ENCODE measurements at regions not wholly inside any gene's neighbourhood (a gene's known extent, or its start where the extent isn't known, plus 50 kb on each side); places are given as distances from the start of the nearest gene placed in this dataset.

DNA sequence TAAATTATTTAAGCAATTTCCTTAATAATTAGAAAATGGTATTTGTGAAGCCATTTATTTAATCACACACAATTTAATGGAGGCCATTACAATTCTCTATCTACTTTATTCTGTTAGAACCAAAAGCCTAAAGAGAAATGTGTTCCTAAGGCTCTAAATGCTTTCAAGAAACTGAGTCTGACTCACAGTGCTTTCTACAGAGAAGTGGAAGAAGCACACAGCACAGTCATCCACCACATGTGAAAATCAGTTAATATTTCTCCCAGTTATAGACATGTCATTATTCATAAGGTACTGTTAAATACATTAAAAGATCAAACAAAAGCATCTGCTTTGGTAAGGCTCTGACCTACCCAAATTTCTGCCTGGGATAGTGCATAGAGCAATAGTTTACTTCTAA is 214.4 kb downstream of the ALDH8A1 start:
- TF ChIP-seq, protein P1, sequence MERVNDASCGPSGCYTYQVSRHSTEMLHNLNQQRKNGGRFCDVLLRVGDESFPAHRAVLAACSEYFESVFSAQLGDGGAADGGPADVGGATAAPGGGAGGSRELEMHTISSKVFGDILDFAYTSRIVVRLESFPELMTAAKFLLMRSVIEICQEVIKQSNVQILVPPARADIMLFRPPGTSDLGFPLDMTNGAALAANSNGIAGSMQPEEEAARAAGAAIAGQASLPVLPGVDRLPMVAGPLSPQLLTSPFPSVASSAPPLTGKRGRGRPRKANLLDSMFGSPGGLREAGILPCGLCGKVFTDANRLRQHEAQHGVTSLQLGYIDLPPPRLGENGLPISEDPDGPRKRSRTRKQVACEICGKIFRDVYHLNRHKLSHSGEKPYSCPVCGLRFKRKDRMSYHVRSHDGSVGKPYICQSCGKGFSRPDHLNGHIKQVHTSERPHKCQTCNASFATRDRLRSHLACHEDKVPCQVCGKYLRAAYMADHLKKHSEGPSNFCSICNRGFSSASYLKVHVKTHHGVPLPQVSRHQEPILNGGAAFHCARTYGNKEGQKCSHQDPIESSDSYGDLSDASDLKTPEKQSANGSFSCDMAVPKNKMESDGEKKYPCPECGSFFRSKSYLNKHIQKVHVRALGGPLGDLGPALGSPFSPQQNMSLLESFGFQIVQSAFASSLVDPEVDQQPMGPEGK (CRISPR knock-in tag; IDR thresholded peaks at IDR 0.05; ENCODE audit: borderline replicate concordance), result no peak
- TF ChIP-seq RARB (CRISPR knock-in tag; IDR thresholded peaks at IDR 0.05) (no peak), CSDC2 (CRISPR knock-in tag; IDR thresholded peaks at IDR 0.05) (no peak), CSRNP3 (CRISPR knock-in tag; IDR thresholded peaks at IDR 0.05) (no peak), ARNTL (CRISPR knock-in tag; IDR thresholded peaks at IDR 0.05; ENCODE audit: borderline replicate concordance, low read depth) (no peak), ZNF70 (CRISPR knock-in tag; IDR thresholded peaks at IDR 0.05) (no peak), TCF4 (CRISPR knock-in tag; IDR thresholded peaks at IDR 0.05; ENCODE audit: borderline replicate concordance) (no peak), ZNF565 (CRISPR knock-in tag; conservative IDR thresholded peaks at IDR 0.05; ENCODE audit: low read depth) (no peak)

Measured in SK-N-SH treated with all-trans-retinoic acid at 6 μM for 48 hours (cell line).